ENCODE measurements at regions not wholly inside any gene's neighbourhood (a gene's known extent, or its start where the extent isn't known, plus 50 kb on each side); places are given as distances from the start of the nearest gene placed in this dataset.

DNA sequence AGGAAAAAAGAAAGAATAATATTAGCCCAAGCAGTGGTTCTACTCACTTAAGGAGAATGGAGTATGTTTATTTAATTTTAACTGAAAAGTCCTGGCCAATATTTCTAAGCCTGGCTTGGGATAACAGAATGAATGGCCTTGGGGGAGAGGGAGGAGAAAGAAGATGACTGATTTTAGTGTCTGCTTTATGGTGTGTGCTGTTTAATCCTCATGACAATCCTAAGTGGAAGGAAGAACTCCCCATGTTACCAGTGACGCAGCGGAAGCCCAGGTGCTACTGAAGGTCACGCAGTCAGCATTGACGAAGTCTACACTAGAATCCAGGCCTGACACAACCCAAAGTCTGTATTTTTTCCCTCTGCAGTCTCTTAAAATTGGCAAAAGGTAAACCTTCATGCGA lies 50.5 kb downstream of the PALM2AKAP2 start:
- ChIA-PET POLR2A (no interaction called here), CTCF (no interaction called here)
- no peak overlapping the region for H3K4me3 Mint-ChIP-seq
- H3K27ac ChIP-seq (ENCODE audit: low read depth in 1 of 2, low read length in 2 of 2): no peak overlapping the region
- no peaks in the 10 kb centered on the region for H3K4me1 Mint-ChIP-seq (ENCODE audit: low read depth)
- H3K4me3 ChIP-seq (ENCODE audit: low read length): no peak overlapping the region
- peaks cover 0 to 4% of the 10 kb centered on the region in 2 experiments for H3K9me3 ChIP-seq (ENCODE audit: control insufficient read depth in 1 of 2, insufficient read depth in 1 of 2, low read length in 2 of 2)
- H3K36me3 ChIP-seq (ENCODE audit: insufficient read depth, low read length): no peaks in the 10 kb centered on the region
- TF ChIP-seq, protein P1, sequence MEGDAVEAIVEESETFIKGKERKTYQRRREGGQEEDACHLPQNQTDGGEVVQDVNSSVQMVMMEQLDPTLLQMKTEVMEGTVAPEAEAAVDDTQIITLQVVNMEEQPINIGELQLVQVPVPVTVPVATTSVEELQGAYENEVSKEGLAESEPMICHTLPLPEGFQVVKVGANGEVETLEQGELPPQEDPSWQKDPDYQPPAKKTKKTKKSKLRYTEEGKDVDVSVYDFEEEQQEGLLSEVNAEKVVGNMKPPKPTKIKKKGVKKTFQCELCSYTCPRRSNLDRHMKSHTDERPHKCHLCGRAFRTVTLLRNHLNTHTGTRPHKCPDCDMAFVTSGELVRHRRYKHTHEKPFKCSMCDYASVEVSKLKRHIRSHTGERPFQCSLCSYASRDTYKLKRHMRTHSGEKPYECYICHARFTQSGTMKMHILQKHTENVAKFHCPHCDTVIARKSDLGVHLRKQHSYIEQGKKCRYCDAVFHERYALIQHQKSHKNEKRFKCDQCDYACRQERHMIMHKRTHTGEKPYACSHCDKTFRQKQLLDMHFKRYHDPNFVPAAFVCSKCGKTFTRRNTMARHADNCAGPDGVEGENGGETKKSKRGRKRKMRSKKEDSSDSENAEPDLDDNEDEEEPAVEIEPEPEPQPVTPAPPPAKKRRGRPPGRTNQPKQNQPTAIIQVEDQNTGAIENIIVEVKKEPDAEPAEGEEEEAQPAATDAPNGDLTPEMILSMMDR (IDR thresholded peaks at IDR 0.05): no peak
- peaks cover 0 to 5% of the 10 kb centered on the region in 2 experiments for H3K27me3 ChIP-seq (ENCODE audit: control insufficient read depth in 1 of 2, insufficient read depth in 2 of 2, low read length in 2 of 2)
- H3K4me1 ChIP-seq (ENCODE audit: insufficient read depth, low read length): no peaks in the 10 kb centered on the region
- peaks cover 15% of the 10 kb centered on the region for H3K27me3 Mint-ChIP-seq
- no peaks in the 10 kb centered on the region for H3K36me3 Mint-ChIP-seq (ENCODE audit: low read depth)
- intact Hi-C loops (cut with DNase I, micrococcal nuclease): no loop called here
- H3K27ac Mint-ChIP-seq: no peak overlapping the region
- no peak for ATAC-seq (ENCODE audit: poor library complexity)
- H3K9me3 Mint-ChIP-seq: no peaks in the 10 kb centered on the region
- no peak for DNase-seq

DNA sequence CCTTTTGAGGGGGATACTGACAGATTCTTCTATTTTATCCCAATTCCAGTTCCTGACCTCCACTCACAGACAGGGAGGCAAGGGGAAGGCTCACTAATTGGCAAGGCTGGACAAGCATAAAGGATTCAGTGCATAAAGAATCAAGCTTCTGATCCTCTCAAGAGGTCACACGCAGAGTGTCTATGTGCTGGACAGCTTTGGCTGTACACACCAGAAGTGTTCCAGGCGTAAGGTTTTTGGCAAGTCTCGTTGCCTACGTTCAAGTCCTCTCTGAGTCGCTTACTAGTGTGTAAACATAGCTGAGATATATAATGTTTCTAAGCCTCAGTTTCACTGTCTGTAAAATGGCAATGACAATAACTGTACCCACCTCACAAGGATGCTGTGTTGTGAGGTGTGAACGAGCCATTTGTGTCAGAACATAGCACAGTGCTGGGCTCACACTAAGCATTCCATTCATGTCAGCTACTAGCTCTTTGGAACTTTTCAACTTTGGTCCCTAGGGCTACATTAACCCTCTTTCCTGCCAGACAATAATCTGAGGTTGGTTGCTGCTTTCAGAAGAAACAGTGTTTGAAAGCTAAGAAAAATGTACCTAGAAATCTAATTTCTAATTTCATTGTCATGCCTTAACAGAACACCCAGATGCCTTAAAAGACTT lies 52.1 kb downstream of the PALM2AKAP2 start:
- H3K4me1 Mint-ChIP-seq (ENCODE audit: low read depth): no peaks in the 10 kb centered on the region
- H3K27me3 Mint-ChIP-seq: peaks cover 24% of the 10 kb centered on the region
- CTCF ChIA-PET: no interaction called here
- ATAC-seq (ENCODE audit: poor library complexity) (no peak), DNase-seq (no peak)
- peaks cover 0 to 8% of the 10 kb centered on the region in 2 experiments for H3K9me3 ChIP-seq (ENCODE audit: control insufficient read depth in 1 of 2, insufficient read depth in 1 of 2, low read length in 2 of 2)
- POLR2A ChIA-PET: no interaction called here
- no peak overlapping the region for H3K27ac ChIP-seq (ENCODE audit: low read depth in 1 of 2, low read length in 2 of 2)
- H3K36me3 Mint-ChIP-seq (ENCODE audit: low read depth): no peaks in the 10 kb centered on the region
- no peak overlapping the region for H3K4me3 ChIP-seq (ENCODE audit: low read length)
- no peaks in the 10 kb centered on the region for H3K4me1 ChIP-seq (ENCODE audit: insufficient read depth, low read length)
- TF ChIP-seq, protein P1 (IDR thresholded peaks at IDR 0.05): no peak
- H3K36me3 ChIP-seq (ENCODE audit: insufficient read depth, low read length): no peaks in the 10 kb centered on the region
- H3K27me3 ChIP-seq (ENCODE audit: control insufficient read depth in 1 of 2, insufficient read depth in 2 of 2, low read length in 2 of 2): peaks cover 0 to 5% of the 10 kb centered on the region in 2 experiments
- H3K4me3 Mint-ChIP-seq: no peak overlapping the region
- no peak overlapping the region for H3K27ac Mint-ChIP-seq
- H3K9me3 Mint-ChIP-seq: no peaks in the 10 kb centered on the region
- intact Hi-C loops (cut with DNase I, micrococcal nuclease): no loop called here

DNA sequence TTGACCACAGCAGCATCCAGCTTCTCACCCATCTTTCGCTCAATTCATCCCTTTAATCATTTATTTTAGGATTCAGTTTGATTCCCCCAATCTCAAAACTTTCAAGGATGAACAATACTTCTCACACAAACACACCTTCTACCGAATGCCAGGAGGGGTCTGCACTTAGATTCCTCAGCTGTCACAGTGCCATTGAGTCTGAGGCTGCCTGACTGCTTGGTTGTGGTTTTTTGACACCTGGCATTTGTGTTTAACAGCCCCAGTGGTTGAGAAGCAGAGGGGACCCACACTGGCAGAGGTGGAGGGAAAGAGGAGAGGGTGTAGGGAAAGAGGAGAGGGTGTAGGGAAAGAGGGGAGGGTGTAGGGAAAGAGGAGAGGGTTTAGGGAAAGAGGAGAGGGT lies 54.9 kb downstream of the PALM2AKAP2 start:
- Mint-ChIP-seq H3K9me3 (no peaks in the 10 kb centered on the region), H3K27me3 (peaks cover 30% of the 10 kb centered on the region), H3K4me3 (no peak overlapping the region), H3K4me1 (ENCODE audit: low read depth) (no peaks in the 10 kb centered on the region), H3K27ac (no peak overlapping the region), H3K36me3 (ENCODE audit: low read depth) (no peaks in the 10 kb centered on the region)
- POLR2A ChIA-PET: no interaction called here
- H3K27ac ChIP-seq (ENCODE audit: low read depth in 1 of 2, low read length in 2 of 2): no peak overlapping the region
- no peak overlapping the region for H3K4me3 ChIP-seq (ENCODE audit: low read length)
- TF ChIP-seq, protein P1 (IDR thresholded peaks at IDR 0.05): no peak
- H3K27me3 ChIP-seq (ENCODE audit: control insufficient read depth in 1 of 2, insufficient read depth in 2 of 2, low read length in 2 of 2): peaks cover 0 to 5% of the 10 kb centered on the region in 2 experiments
- no peak for DNase-seq
- CTCF ChIA-PET: no interaction called here
- no peaks in the 10 kb centered on the region for H3K4me1 ChIP-seq (ENCODE audit: insufficient read depth, low read length)
- no peak for ATAC-seq (ENCODE audit: poor library complexity)
- intact Hi-C loops (cut with DNase I, micrococcal nuclease): no loop called here
- no peaks in the 10 kb centered on the region for H3K36me3 ChIP-seq (ENCODE audit: insufficient read depth, low read length)
- H3K9me3 ChIP-seq (ENCODE audit: control insufficient read depth in 1 of 2, insufficient read depth in 1 of 2, low read length in 2 of 2): peaks cover 0 to 8% of the 10 kb centered on the region in 2 experiments
